H1 (cell line): ENCODE measurements at regions not wholly inside any gene's neighbourhood (a gene's known extent, or its start where the extent isn't known, plus 50 kb on each side); places are given as distances from the start of the nearest gene placed in this dataset.

Experiments used
- CTCF ChIA-PET: fragments of 300-600 bp; sonication (Branson Sonifier 250); formaldehyde crosslinking; loops from one replicate; lab custom pipeline; 2021; ENCODE audit not compliant: partially characterized antibody; lab: Charles Lee
- POLR2A ChIA-PET: fragments of 300-600 bp; sonication (Branson Sonifier 250); formaldehyde crosslinking; loops from one replicate; lab custom pipeline; 2021; ENCODE audit warnings: inconsistent platforms; ENCODE audit not compliant: partially characterized antibody; lab: Charles Lee
- DNase-seq, 2 experiments: peaks; one replicate each; pipeline versions ENCODE4 v3.0.0 to v3.0.0-alpha.2; 2010 to 2022; ENCODE audit warnings: low spot score in 2 of 2, low read depth in 1 of 2, mixed read lengths in 1 of 2
- FAIRE-seq: peaks from 2 replicates; lab custom pipeline; 2011; peaks lifted over from hg19 to GRCh38; lab: Jason Lieb, UNC
- H2AFZ ChIP-seq: 2 replicates; pipeline ENCODE4 v1.8.1; 2012; ENCODE audit warnings: low read length, inconsistent platforms
- H2AK5ac ChIP-seq: 2 replicates; pipeline ENCODE4 v1.6.1; 2013; ENCODE audit warnings: low read depth, low read length
- H2BK120ac ChIP-seq: replicated peaks from 2 replicates; pipeline ENCODE3; 2013; ENCODE audit warnings: low read depth, low read length, inconsistent platforms
- H2BK12ac ChIP-seq: 2 replicates; pipeline ENCODE4 v1.6.1; 2013; ENCODE audit warnings: low read depth, low read length
- H2BK15ac ChIP-seq: 2 replicates; pipeline ENCODE4 v1.6.1; 2013; ENCODE audit warnings: low read length
- H2BK20ac ChIP-seq: 2 replicates; pipeline ENCODE4 v1.6.1; 2013; ENCODE audit warnings: low read length
- H2BK5ac ChIP-seq: 2 replicates; pipeline ENCODE4 v1.6.1; 2013; ENCODE audit warnings: low read depth, low read length
- H3K14ac ChIP-seq: 2 replicates; pipeline ENCODE4 v1.6.1; 2013; ENCODE audit warnings: inconsistent platforms; ENCODE audit not compliant: insufficient read length
- H3K18ac ChIP-seq: 2 replicates; pipeline ENCODE4 v1.6.1; 2013; ENCODE audit warnings: low read length; ENCODE audit errors: extremely low read depth
- H3K23ac ChIP-seq: 2 replicates; pipeline ENCODE4 v1.6.1; 2013; ENCODE audit warnings: inconsistent platforms; ENCODE audit not compliant: insufficient read length
- H3K23me2 ChIP-seq: 2 replicates; pipeline ENCODE4 v1.6.1; 2013; ENCODE audit warnings: low read depth, low read length
- H3K27ac ChIP-seq: 2 replicates; pipeline ENCODE4 v1.6.1; 2011; ENCODE audit warnings: low read depth, low read length, inconsistent platforms
- H3K27me3 ChIP-seq, 4 experiments: replicated peaks in 1 of 4; 1 replicate in 1 of 4; 2 replicates in 3 of 4; pipeline versions ENCODE4 v1.6.1 to v1.8.1; 2011 to 2013; ENCODE audit warnings: low read length in 3 of 4, mild to moderate bottlenecking in 3 of 4, inconsistent platforms in 2 of 4, mixed read lengths in 2 of 4, moderate library complexity in 1 of 4; ENCODE audit not compliant: control insufficient read depth in 3 of 4, insufficient read depth in 3 of 4; ENCODE audit errors: extremely low read depth in 1 of 4
- H3K36me3 ChIP-seq, 4 experiments: 2 replicates each; pipeline versions ENCODE4 v1.6.1 to v1.8.1; 2011 to 2013; ENCODE audit warnings: mild to moderate bottlenecking in 4 of 4, low read length in 3 of 4, moderate library complexity in 2 of 4, control low read depth in 1 of 4, inconsistent platforms in 1 of 4; ENCODE audit not compliant: insufficient read depth in 4 of 4, control insufficient read depth in 2 of 4
- H3K4ac ChIP-seq: replicated peaks from 2 replicates; pipeline ENCODE3; 2013; ENCODE audit warnings: low read length, low read depth, mixed read lengths, inconsistent platforms; ENCODE audit not compliant: insufficient read length
- H3K4me1 ChIP-seq, 4 experiments: replicated peaks in 1 of 4; 1 replicate in 1 of 4; 2 replicates in 3 of 4; pipeline versions ENCODE4 v1.6.1 to v1.8.1; 2011 to 2013; ENCODE audit warnings: low read length in 3 of 4, inconsistent platforms in 2 of 4, mixed read lengths in 1 of 4; ENCODE audit not compliant: insufficient read depth in 4 of 4, control insufficient read depth in 3 of 4
- H3K4me2 ChIP-seq, 2 experiments: 2 replicates each; pipeline versions ENCODE4 v1.6.1 to v1.8.1; 2011 to 2013; ENCODE audit warnings: low read depth in 2 of 2, low read length in 2 of 2, control low read depth in 1 of 2, inconsistent platforms in 1 of 2, mild to moderate bottlenecking in 1 of 2; ENCODE audit not compliant: insufficient read depth in 1 of 2
- H3K4me3 ChIP-seq, 4 experiments: fragments of 200-600, 300-600 bp in 1 of 4; sonication (generic), shearing (Covaris generic), sonication (Bioruptor Twin) in 1 of 4; 2 replicates each; pipeline versions ENCODE4 v1.5.1 to v1.8.1; 2011 to 2016; ENCODE audit warnings: low read length in 4 of 4, low read depth in 3 of 4, control low read depth in 2 of 4, inconsistent platforms in 2 of 4, mild to moderate bottlenecking in 2 of 4, mixed read lengths in 1 of 4, moderate library complexity in 1 of 4; ENCODE audit not compliant: insufficient read depth in 2 of 4; ENCODE audit errors: extremely low read depth in 1 of 4
- H3K56ac ChIP-seq: replicated peaks from 2 replicates; pipeline ENCODE3; 2013; ENCODE audit warnings: low read depth, mild to moderate bottlenecking, mixed read lengths, low read length, inconsistent platforms; ENCODE audit not compliant: insufficient read length
- H3K79me1 ChIP-seq: 2 replicates; pipeline ENCODE4 v1.6.1; 2013; ENCODE audit warnings: low read depth, low read length, control low read depth
- H3K79me2 ChIP-seq, 2 experiments: 2 replicates each; pipeline versions ENCODE4 v1.6.1 to v1.8.1; 2012 to 2013; ENCODE audit warnings: low read length in 2 of 2, mild to moderate bottlenecking in 2 of 2, inconsistent platforms in 1 of 2; ENCODE audit not compliant: insufficient read depth in 2 of 2, control insufficient read depth in 1 of 2
- H3K9ac ChIP-seq, 4 experiments: replicated peaks in 1 of 4; 1 replicate in 1 of 4; 2 replicates in 3 of 4; pipeline versions ENCODE4 v1.6.1 to v1.8.1; 2011 to 2013; ENCODE audit warnings: low read depth in 3 of 4, low read length in 3 of 4, control low read depth in 2 of 4, mild to moderate bottlenecking in 2 of 4, moderate library complexity in 2 of 4, inconsistent platforms in 1 of 4; ENCODE audit errors: extremely low read depth in 1 of 4
- H3K9me3 ChIP-seq, 2 experiments: 2 replicates each; pipeline versions ENCODE4 v1.6.1 to v1.8.1; 2012 to 2013; ENCODE audit warnings: mild to moderate bottlenecking in 2 of 2, moderate library complexity in 2 of 2, control low read depth in 1 of 2, inconsistent platforms in 1 of 2, low read depth in 1 of 2, low read length in 1 of 2, mixed read lengths in 1 of 2; ENCODE audit not compliant: insufficient read depth in 2 of 2
- H4K20me1 ChIP-seq, 2 experiments: replicated peaks in 1 of 2; 2 replicates each; pipeline versions ENCODE3 to v1.8.1; 2011 to 2013; ENCODE audit warnings: inconsistent platforms in 2 of 2, low read length in 2 of 2, mild to moderate bottlenecking in 1 of 2; ENCODE audit not compliant: insufficient read depth in 2 of 2, control insufficient read depth in 1 of 2
- H4K5ac ChIP-seq: 2 replicates; pipeline ENCODE4 v1.6.1; 2013; ENCODE audit warnings: low read length, low read depth, mixed read lengths, inconsistent platforms; ENCODE audit not compliant: insufficient read length
- H4K8ac ChIP-seq: 2 replicates; pipeline ENCODE4 v1.8.0; 2013; ENCODE audit warnings: mild to moderate bottlenecking, moderate library complexity, low read length, inconsistent platforms; ENCODE audit not compliant: insufficient read depth; ENCODE audit errors: extremely low read depth
- H4K91ac ChIP-seq: replicated peaks from 2 replicates; pipeline ENCODE3; 2013; ENCODE audit warnings: low read length, mixed read lengths, inconsistent platforms; ENCODE audit not compliant: insufficient read length
- POLR2A ChIP-seq, 2 experiments: IDR thresholded peaks; 1 replicate in 1 of 2; 2 replicates in 1 of 2; pipeline ENCODE4 v1.6.1; 2011; ENCODE audit warnings: low read depth in 2 of 2, low read length in 2 of 2, mild to moderate bottlenecking in 2 of 2; ENCODE audit errors: control extremely low read depth in 1 of 2
- WGBS, 2 experiments: shearing (Covaris generic) in 1 of 2; methylation state at CpG; one replicate each; pipeline versions ENCODE4 v1.1.6 to v1.1.7; 2013 to 2015; ENCODE audit warnings: low lambda C conversion rate in 2 of 2, mixed read lengths in 2 of 2, inconsistent platforms in 1 of 2, low coverage in 1 of 2, missing lambda C conversion rate in 1 of 2; ENCODE audit not compliant: insufficient replicate concordance in 2 of 2, insufficient coverage in 1 of 2, insufficient read length in 1 of 2; ENCODE audit errors: extremely low coverage in 1 of 2, missing lambda C conversion rate in 1 of 2; 5-methylcytosine and 5-hydroxymethylcytosine counted together

DNA sequence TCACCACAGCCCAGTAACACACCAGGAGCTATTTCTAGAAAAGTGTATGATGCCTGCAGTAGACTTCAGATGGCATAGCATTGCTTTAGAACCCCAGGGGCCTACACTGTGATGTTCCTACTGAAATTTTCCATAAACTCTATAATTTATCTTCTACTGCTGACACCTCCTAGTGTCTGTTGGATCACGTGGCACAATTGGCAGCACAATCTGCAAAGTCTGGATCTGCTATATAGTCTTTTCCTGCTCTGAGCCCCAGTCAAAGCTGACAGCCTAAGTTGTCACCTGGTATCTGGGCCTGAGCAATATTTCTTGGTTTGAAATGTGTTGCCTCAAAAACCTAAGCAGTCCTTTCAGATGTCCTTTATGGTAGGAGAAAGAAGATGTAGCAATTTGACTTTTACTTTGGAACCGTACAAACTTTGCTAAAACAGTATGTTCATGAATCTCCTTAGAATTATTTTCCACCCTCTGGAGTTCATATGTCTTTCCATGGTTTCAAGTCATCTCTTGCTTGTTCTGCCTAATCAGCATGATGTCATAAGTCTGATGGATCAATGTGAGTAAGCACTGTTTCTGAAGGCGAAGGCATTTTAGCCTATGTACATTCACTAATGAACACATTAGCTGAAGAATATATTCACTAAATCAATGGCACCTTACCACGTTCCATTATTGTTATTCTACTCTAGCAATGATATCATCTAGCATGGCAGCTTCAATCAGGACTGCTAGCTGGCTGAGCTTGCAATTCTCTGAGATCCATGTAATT is 536.5 kb upstream of the NBEA start:
- Histone ChIP-seq H3K4me1 (no peaks in the 10 kb centered on the region), H3K23ac (no peak overlapping the region), H3K79me1 (no peaks in the 10 kb centered on the region), H4K5ac (no peak overlapping the region), H3K79me2 (no peaks in the 10 kb centered on the region), H3K9ac (no peak overlapping the region), H2AFZ (no peak overlapping the region), H3K36me3 (no peaks in the 10 kb centered on the region), H4K91ac (no peak overlapping the region), H2BK12ac (no peak overlapping the region), H2BK20ac (no peak overlapping the region), H3K4me2 (no peak overlapping the region), H3K23me2 (no peaks in the 10 kb centered on the region), H3K14ac (no peak overlapping the region), H2AK5ac (no peak overlapping the region), H2BK15ac (no peak overlapping the region), H3K18ac (no peak overlapping the region), H2BK120ac (no peak overlapping the region), H2BK5ac (no peak overlapping the region), H3K4ac (no peak overlapping the region), H3K9me3 (no peaks in the 10 kb centered on the region), H3K27ac (no peak overlapping the region), H4K20me1 (no peaks in the 10 kb centered on the region), H4K8ac (no peak overlapping the region), H3K4me3 (no peak overlapping the region), H3K27me3 (no peaks in the 10 kb centered on the region), H3K56ac (no peak overlapping the region)
- CTCF ChIA-PET, result interaction anchor here (0.8 kb wide), 1 partner anchor 16 kb away, joined by 4 read pairs; no protein-coding TSS in a partner anchor
- DNase-seq (no peak), FAIRE-seq (no peak)
- 95% methylated on average over 4 of the region's 4 CpGs; no CpG with 5 or more reads in 1 of the 2 experiments for WGBS, 2 experiments
- TF ChIP-seq POLR2A (IDR thresholded peaks at IDR 0.05; ENCODE audit: control extremely low read depth in 1 of 2, low read depth in 2 of 2, low read length in 2 of 2), result no peak
- POLR2A ChIA-PET, result no interaction called here
